GM10248 (cell line): ENCODE measurements at regions not wholly inside any gene's neighbourhood (a gene's known extent, or its start where the extent isn't known, plus 50 kb on each side); places are given as distances from the start of the nearest gene placed in this dataset.

ENCODE experiments used
- CTCF ChIA-PET: fragments of 300-600 bp; sonication (Branson Sonifier 250); formaldehyde crosslinking; extraction: SDS; loops from one replicate; lab custom pipeline; 2021; ENCODE audit warnings: antibody characterized with exemption; lab: Yijun Ruan, JAX
- POLR2A ChIA-PET: fragments of 350-650 bp; sonication (Branson Sonifier 250); formaldehyde crosslinking; extraction: SDS; loops from one replicate; lab custom pipeline; 2020; ENCODE audit warnings: antibody characterized with exemption; lab: Yijun Ruan, JAX
- DNase-seq: peaks from one replicate; pipeline ENCODE4 v3.0.0; 2012; ENCODE audit errors: extremely low spot score
- CTCF ChIP-seq: IDR thresholded peaks from 2 replicates; pipeline ENCODE4 v1.5.1; 2012; ENCODE audit warnings: mild to moderate bottlenecking, low read depth; ENCODE audit errors: extremely low read depth, missing control alignments, control extremely low read depth

DNA sequence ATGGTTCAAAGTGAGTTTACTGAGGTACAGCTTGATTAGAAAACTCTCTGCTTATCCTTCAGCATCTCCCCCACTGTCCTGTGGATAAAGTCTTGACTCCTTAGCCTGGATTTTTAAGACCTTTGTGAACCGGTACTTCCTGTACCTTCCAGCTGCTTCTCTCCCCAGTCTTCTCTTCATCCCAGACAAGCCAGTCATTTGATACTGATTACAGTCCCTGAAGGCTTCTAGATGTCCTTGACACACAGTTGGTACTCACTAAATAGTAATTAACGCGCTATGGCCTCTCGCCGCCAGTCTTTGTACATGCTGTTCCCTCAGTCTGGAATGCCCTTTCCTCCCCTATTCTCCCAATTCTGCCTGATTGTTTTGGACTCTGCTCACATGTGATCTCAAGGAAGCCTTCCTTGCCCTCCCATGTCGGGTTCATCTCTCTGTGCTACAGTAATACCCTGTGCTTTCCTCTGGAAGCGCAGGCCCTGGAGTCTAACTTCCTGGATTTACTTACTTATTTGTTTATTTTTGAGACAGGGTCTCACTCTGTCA lies 50.6 kb upstream of the PTGR2 start:
- ChIA-PET POLR2A (no interaction called here), CTCF (interaction anchor here (0.6 to 1.6 kb wide), 9 partner anchors 13 to 578 kb away, joined by 3 to 4 read pairs (median 3); partner anchors contain the start of gene PTGR2)
- TF ChIP-seq CTCF = no peak
- no peak for DNase-seq

- DNase-seq = no peak
- POLR2A ChIA-PET = interaction anchor here (0.6 to 1.0 kb wide), 2 partner anchors 48 to 72 kb away, joined by 4 to 5 read pairs; no protein-coding TSS in a partner anchor
Observed at GRCh38 chr14:73797543-73798265, 53.9 kb upstream of the PTGR2 start.

DNA sequence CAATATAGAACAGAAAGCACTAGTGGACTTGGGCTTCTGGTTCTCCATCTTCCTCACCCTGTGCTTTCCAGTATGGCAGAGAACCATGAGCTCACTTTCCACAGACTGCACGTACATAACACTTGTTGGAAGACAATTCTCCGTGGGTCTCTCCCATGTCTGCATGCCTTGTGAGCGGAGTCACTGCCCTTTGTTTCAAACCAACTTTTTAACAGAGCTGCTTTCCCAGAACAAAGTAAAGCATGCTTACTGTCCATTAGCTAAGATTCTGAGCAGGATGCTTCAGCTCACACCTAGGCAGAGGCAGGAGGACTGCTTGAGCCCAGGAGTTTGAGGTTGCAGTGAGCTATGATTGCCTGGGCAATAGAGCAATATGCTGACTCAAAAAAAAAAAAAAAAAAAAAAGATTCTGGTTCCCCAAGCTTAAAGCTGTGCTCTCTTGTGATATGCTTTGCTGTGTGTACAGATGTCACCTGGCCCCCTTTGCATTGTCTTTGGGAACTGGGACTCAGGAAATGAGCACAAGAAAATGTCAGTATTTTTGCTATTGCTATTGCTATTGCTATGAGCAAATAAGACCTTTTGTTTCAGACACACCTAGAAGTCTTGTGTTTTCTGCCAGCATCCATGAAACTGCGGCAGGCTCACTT lies 54.6 kb upstream of the PTGR2 start:
- ChIA-PET POLR2A (interaction anchor here (0.6 to 1.0 kb wide), 3 partner anchors 37 to 72 kb away, joined by 3 to 5 read pairs (median 4); a partner anchor contains a TSS), CTCF (interaction anchor here (1.0 to 3.8 kb wide), 13 partner anchors 9 to 86 kb away, joined by 3 to 23 read pairs (median 6); no protein-coding TSS in a partner anchor)
- TF ChIP-seq CTCF = no peak
- DNase-seq = no peak

More at GRCh38 chr14:73797543-73798265, 53.9 kb upstream of the PTGR2 start:
- CTCF ChIA-PET = interaction anchor here (1.0 to 3.8 kb wide), 11 partner anchors 9 to 86 kb away, joined by 3 to 23 read pairs (median 7); no protein-coding TSS in a partner anchor
- TF ChIP-seq CTCF = no peak

- CTCF ChIA-PET = interaction anchor here (0.9 to 3.8 kb wide), 13 partner anchors 8 to 288 kb away, joined by 3 to 23 read pairs (median 6); no protein-coding TSS in a partner anchor
- TF ChIP-seq CTCF = no peak
- no peak for DNase-seq
- POLR2A ChIA-PET = interaction anchor here (0.6 to 1.0 kb wide), 2 partner anchors 12 to 37 kb away, joined by 3 read pairs; a partner anchor contains a TSS
Observed at GRCh38 chr14:73796415-73796814, 55.2 kb upstream of the PTGR2 start.

- no peak for TF ChIP-seq CTCF
- ChIA-PET POLR2A (interaction anchor here (0.6 kb wide), 1 partner anchor 11 kb away, joined by 3 read pairs; no protein-coding TSS in a partner anchor), CTCF (interaction anchor here (0.9 to 3.8 kb wide), 9 partner anchors 11 to 288 kb away, joined by 3 to 23 read pairs (median 4); no protein-coding TSS in a partner anchor)
- DNase-seq = no peak
Observed at GRCh38 chr14:73795974-73796373, 55.7 kb upstream of the PTGR2 start.

DNA sequence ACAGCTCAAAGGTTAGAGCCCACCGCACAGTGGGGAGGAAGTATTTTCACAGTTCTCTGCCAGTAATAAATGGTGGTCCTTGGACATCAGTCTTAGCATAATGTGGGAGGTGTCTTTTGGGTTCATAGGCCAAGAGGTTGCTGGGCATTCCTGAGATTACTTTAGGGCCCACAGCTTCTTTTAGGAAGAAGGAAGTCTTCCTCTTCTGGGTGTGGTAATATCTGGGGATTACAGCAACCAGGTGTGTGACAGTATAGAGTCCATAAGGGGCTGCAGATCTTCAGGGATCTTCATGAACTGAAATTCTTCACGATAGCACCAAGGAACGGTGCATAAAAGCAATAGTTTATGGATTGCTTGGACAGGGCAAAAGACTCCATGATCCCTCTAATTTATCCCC lies 56.2 kb upstream of the PTGR2 start:
- TF ChIP-seq CTCF = no peak
- CTCF ChIA-PET = interaction anchor here (0.7 to 3.8 kb wide), 7 partner anchors 9 to 287 kb away, joined by 3 to 13 read pairs (median 3); no protein-coding TSS in a partner anchor
- POLR2A ChIA-PET = no interaction called here

More for the DNA sequence above, 56.2 kb upstream of the PTGR2 start:
- no peak for DNase-seq
